ENCODE measurements at regions not wholly inside any gene's neighbourhood (a gene's known extent, or its start where the extent isn't known, plus 50 kb on each side); places are given as distances from the start of the nearest gene placed in this dataset.

GRCh38 chr2:120934574-120935338, 199.1 kb downstream of the GLI2 start (continued):
- TF ChIP-seq ZBTB11 (CRISPR knock-in tag; IDR thresholded peaks at IDR 0.05), result no peak
- TF ChIP-seq ESRRA (IDR thresholded peaks at IDR 0.05; ENCODE audit: low read length), result no peak
- no peak for TF ChIP-seq ATF7 (IDR thresholded peaks at IDR 0.05; ENCODE audit: low read depth)
- no peak for TF ChIP-seq E4F1 (IDR thresholded peaks at IDR 0.05; ENCODE audit: borderline replicate concordance, partially characterized antibody)
- no peak for TF ChIP-seq ZNF384 (IDR thresholded peaks at IDR 0.05; ENCODE audit: borderline replicate concordance, low read depth, low read length)
- TF ChIP-seq TBL1XR1 (IDR thresholded peaks at IDR 0.05; ENCODE audit: low read depth, low read length), result no peak
